Mesothelial cell of epicardium (in vitro differentiated cells): ENCODE measurements at regions not wholly inside any gene's neighbourhood (a gene's known extent, or its start where the extent isn't known, plus 50 kb on each side); places are given as distances from the start of the nearest gene placed in this dataset.

ENCODE experiments used
- DNase-seq, 2 experiments: peaks; one replicate each; pipeline ENCODE4 v3.0.0; 2021; ENCODE audit warnings: low spot score in 2 of 2; ENCODE audit not compliant: unreplicated experiment in 2 of 2
- H3K27ac Mint-ChIP-seq: 2 replicates; pipeline ENCODE4 v1.8.0; 2021; ENCODE audit warnings: mixed read lengths
- H3K27me3 Mint-ChIP-seq: 2 replicates; pipeline ENCODE4 v1.8.0; 2021; ENCODE audit warnings: low read depth, mixed read lengths
- H3K36me3 Mint-ChIP-seq: 2 replicates; pipeline ENCODE4 v1.8.0; 2021; ENCODE audit warnings: mixed read lengths
- H3K4me1 Mint-ChIP-seq: 2 replicates; pipeline ENCODE4 v1.8.0; 2021; ENCODE audit warnings: mixed read lengths
- H3K4me3 Mint-ChIP-seq: 2 replicates; pipeline ENCODE4 v1.8.0; 2021; ENCODE audit warnings: mild to moderate bottlenecking, moderate library complexity, mixed read lengths
- H3K9me3 Mint-ChIP-seq: 2 replicates; pipeline ENCODE4 v1.8.0; 2021; ENCODE audit warnings: mixed read lengths
- CTCF ChIP-seq: fragments of 200-600 bp; sonication (generic); IDR thresholded peaks from one replicate; pipeline ENCODE4 v1.5.0; 2021; ENCODE audit warnings: antibody characterized with exemption; ENCODE audit not compliant: unreplicated experiment

GRCh38 chr5:155089643-155090042, 76.1 kb downstream of the KIF4B start:
- H3K4me3 Mint-ChIP-seq: no peak overlapping the region
- no peak for TF ChIP-seq CTCF
- H3K36me3 Mint-ChIP-seq: no peaks in the 10 kb centered on the region
- H3K27ac Mint-ChIP-seq: no peak overlapping the region
- no peaks in the 10 kb centered on the region for H3K27me3 Mint-ChIP-seq
- peaks cover 37% of the 10 kb centered on the region for H3K4me1 Mint-ChIP-seq
- no peaks in the 10 kb centered on the region for H3K9me3 Mint-ChIP-seq
- no peak for DNase-seq

- H3K27me3 Mint-ChIP-seq: peaks cover 3% of the 10 kb centered on the region
- no peaks in the 10 kb centered on the region for H3K36me3 Mint-ChIP-seq
- no peak for TF ChIP-seq CTCF
- H3K4me3 Mint-ChIP-seq: no peak overlapping the region
- DNase-seq: no peak
- H3K27ac Mint-ChIP-seq: peak overlapping the region; percentile 67
- peaks cover 22% of the 10 kb centered on the region for H3K4me1 Mint-ChIP-seq
- H3K9me3 Mint-ChIP-seq: no peaks in the 10 kb centered on the region
These were observed 77.6 kb downstream of the KIF4B start for GRCh38 chr5:155091063-155091648.

GRCh38 chr5:155091768-155092717, 78.5 kb downstream of the KIF4B start:
- Mint-ChIP-seq H3K4me3 (no peak overlapping the region), H3K27me3 (peaks cover 3% of the 10 kb centered on the region), H3K9me3 (no peaks in the 10 kb centered on the region), H3K36me3 (no peaks in the 10 kb centered on the region), H3K27ac (peak overlapping the region; percentile 67), H3K4me1 (peaks cover 21% of the 10 kb centered on the region)
- no peak for TF ChIP-seq CTCF
- no peak for DNase-seq

DNA sequence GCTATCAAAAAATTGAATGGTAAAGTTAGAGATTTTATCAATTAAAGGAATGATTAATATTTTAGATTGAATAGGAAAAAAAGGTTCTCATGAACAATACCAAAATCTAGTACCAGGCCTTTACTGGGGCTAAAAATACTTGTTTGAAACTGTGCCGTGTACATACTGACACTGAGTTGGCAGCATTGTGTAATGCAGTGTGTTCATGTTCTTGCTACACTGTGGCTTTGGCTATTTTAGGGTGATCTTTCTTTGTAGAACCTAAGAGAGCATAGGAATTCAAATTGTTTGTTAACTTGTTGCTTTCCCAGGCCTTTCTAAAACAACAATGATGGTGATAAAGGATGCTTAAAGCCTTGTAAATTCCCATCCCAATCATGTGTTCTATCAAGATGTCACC, 80.9 kb downstream of the KIF4B start:
- no peaks in the 10 kb centered on the region for H3K36me3 Mint-ChIP-seq
- H3K27ac Mint-ChIP-seq: no peak overlapping the region
- no peaks in the 10 kb centered on the region for H3K9me3 Mint-ChIP-seq
- peaks cover 13% of the 10 kb centered on the region for H3K4me1 Mint-ChIP-seq
- no peak overlapping the region for H3K4me3 Mint-ChIP-seq
- peaks cover 3% of the 10 kb centered on the region for H3K27me3 Mint-ChIP-seq
- no peak for TF ChIP-seq CTCF
- no peak for DNase-seq

DNA sequence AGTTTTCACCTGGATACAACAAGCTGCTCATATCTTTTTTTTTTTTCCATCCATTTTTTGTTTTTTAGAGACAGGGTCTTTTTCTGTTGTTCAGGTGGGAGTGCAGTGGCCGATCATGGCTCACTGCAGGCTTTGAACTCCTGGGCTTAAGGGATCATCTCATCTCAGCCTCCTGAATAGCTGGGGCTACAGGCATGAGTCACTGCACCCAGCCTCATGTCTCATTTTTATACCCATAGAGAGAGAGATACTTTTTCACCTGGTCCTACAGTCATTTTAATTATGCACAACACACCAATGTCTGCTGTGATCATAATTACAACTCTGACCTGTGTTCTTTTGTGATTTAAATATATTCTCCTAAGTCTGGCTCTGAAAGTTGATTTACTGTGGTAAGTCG, 84.4 kb downstream of the KIF4B start:
- Mint-ChIP-seq H3K36me3 (no peaks in the 10 kb centered on the region), H3K9me3 (no peaks in the 10 kb centered on the region), H3K4me3 (no peak overlapping the region), H3K27me3 (peaks cover 3% of the 10 kb centered on the region), H3K27ac (no peak overlapping the region), H3K4me1 (no peaks in the 10 kb centered on the region)
- DNase-seq: no peak
- no peak for TF ChIP-seq CTCF
